ENCODE measurements at regions not wholly inside any gene's neighbourhood (a gene's known extent, or its start where the extent isn't known, plus 50 kb on each side); places are given as distances from the start of the nearest gene placed in this dataset.

- no peak for TF ChIP-seq SIN3A (IDR thresholded peaks at IDR 0.05; ENCODE audit: borderline replicate concordance, insufficient read depth, low read length)
- TF ChIP-seq POLR2AphosphoS5 (IDR thresholded peaks at IDR 0.05; ENCODE audit: low read depth, low read length) = no peak
- TF ChIP-seq FOXP2 (optimal IDR thresholded peaks at IDR 0.05; ENCODE audit: borderline replicate concordance, extremely low read depth, extremely low read length, insufficient read depth) = no peak
- TF ChIP-seq TAF1 (IDR thresholded peaks at IDR 0.05; ENCODE audit: borderline replicate concordance, insufficient read depth, low read length) = no peak
Observed at GRCh38 chr2:41026613-41027012, 574.7 kb upstream of the SLC8A1 start.
